ENCODE measurements at regions not wholly inside any gene's neighbourhood (a gene's known extent, or its start where the extent isn't known, plus 50 kb on each side); places are given as distances from the start of the nearest gene placed in this dataset.
"Not testable (repeated sequence)": the region's sequence is repeated elsewhere in the genome, so short reads cannot be mapped to it uniquely, and the experiment has no call there.

GRCh38 chr3:167051421-167051820, 328.7 kb downstream of the ZBBX start:
- H3K9me3 Mint-ChIP-seq, result peaks cover 5 to 7% of the 10 kb centered on the region in 2 donors
- no peak overlapping the region for H3K27ac Mint-ChIP-seq
- DNase-seq (ENCODE audit: low spot score in 2 of 2) (no peak), ATAC-seq (no peak)
- no peaks in the 10 kb centered on the region for H3K36me3 Mint-ChIP-seq

- H3K36me3 Mint-ChIP-seq, result no peaks in the 10 kb centered on the region
- DNase-seq (ENCODE audit: low spot score in 2 of 2) (no peak), ATAC-seq (no peak)
- no peak overlapping the region for H3K27ac Mint-ChIP-seq
- H3K9me3 Mint-ChIP-seq, result peaks cover 5 to 7% of the 10 kb centered on the region in 2 donors
These were observed 346.2 kb downstream of the ZBBX start for GRCh38 chr3:167033866-167034265.

GRCh38 chr3:167032267-167032876, 347.7 kb downstream of the ZBBX start:
- H3K36me3 Mint-ChIP-seq, result no peaks in the 10 kb centered on the region
- H3K27ac Mint-ChIP-seq, result no peak overlapping the region
- no peak for ATAC-seq
- DNase-seq (ENCODE audit: low spot score in 2 of 2), result no peak
- peaks cover 6 to 7% of the 10 kb centered on the region in 2 donors for H3K9me3 Mint-ChIP-seq

- ATAC-seq (no peak), DNase-seq (ENCODE audit: low spot score in 2 of 2) (no peak)
- H3K27ac Mint-ChIP-seq, result no peak overlapping the region
- H3K36me3 Mint-ChIP-seq, result no peaks in the 10 kb centered on the region
- H3K9me3 Mint-ChIP-seq, result peaks cover 6 to 7% of the 10 kb centered on the region in 2 donors
These were observed 348.6 kb downstream of the ZBBX start for GRCh38 chr3:167031364-167032049.

GRCh38 chr3:167030082-167030725, 349.9 kb downstream of the ZBBX start:
- Mint-ChIP-seq H3K27ac (no peak overlapping the region), H3K36me3 (no peaks in the 10 kb centered on the region), H3K9me3 (peaks cover 6 to 7% of the 10 kb centered on the region in 2 donors)
- DNase-seq (ENCODE audit: low spot score in 2 of 2) (no peak), ATAC-seq (no peak)

GRCh38 chr3:167019503-167019902, 360.6 kb downstream of the ZBBX start:
- not testable (repeated sequence) for H3K9me3 Mint-ChIP-seq; H3K27ac Mint-ChIP-seq; ATAC-seq; DNase-seq (ENCODE audit: low spot score in 2 of 2); H3K36me3 Mint-ChIP-seq

- not testable (repeated sequence) for H3K9me3 Mint-ChIP-seq; H3K36me3 Mint-ChIP-seq; ATAC-seq; H3K27ac Mint-ChIP-seq; DNase-seq (ENCODE audit: low spot score in 2 of 2)
These were observed 361.4 kb downstream of the ZBBX start for GRCh38 chr3:167018591-167019111.

GRCh38 chr3:167012691-167013090, 367.4 kb downstream of the ZBBX start:
- Mint-ChIP-seq H3K36me3 (no peaks in the 10 kb centered on the region), H3K27ac (no peak overlapping the region), H3K9me3 (peaks cover 7 to 11% of the 10 kb centered on the region in 2 donors)
- DNase-seq (ENCODE audit: low spot score in 2 of 2) (no peak), ATAC-seq (no peak)

GRCh38 chr3:167008791-167009190, 371.3 kb downstream of the ZBBX start:
- Mint-ChIP-seq H3K9me3 (peaks cover 10 to 13% of the 10 kb centered on the region in 2 donors), H3K27ac (no peak overlapping the region), H3K36me3 (no peaks in the 10 kb centered on the region)
- no peak for DNase-seq (ENCODE audit: low spot score in 2 of 2)
- no peak for ATAC-seq

GRCh38 chr3:167001374-167001773, 378.7 kb downstream of the ZBBX start:
- peaks cover 0 to 10% of the 10 kb centered on the region in 2 donors for H3K36me3 Mint-ChIP-seq
- no peak overlapping the region for H3K27ac Mint-ChIP-seq
- peaks cover 13 to 20% of the 10 kb centered on the region in 2 donors for H3K9me3 Mint-ChIP-seq
- DNase-seq (ENCODE audit: low spot score in 2 of 2) (no peak), ATAC-seq (no peak)

GRCh38 chr3:166993015-166993630, 387.0 kb downstream of the ZBBX start:
- ATAC-seq (no peak), DNase-seq (ENCODE audit: low spot score in 2 of 2) (no peak)
- H3K27ac Mint-ChIP-seq, result no peak overlapping the region
- no peaks in the 10 kb centered on the region for H3K36me3 Mint-ChIP-seq
- peaks cover 0 to 7% of the 10 kb centered on the region in 2 donors for H3K9me3 Mint-ChIP-seq

GRCh38 chr3:166986000-166986399, 394.1 kb downstream of the ZBBX start:
- H3K27ac Mint-ChIP-seq, result no peak overlapping the region
- H3K9me3 Mint-ChIP-seq, result peaks cover 0 to 12% of the 10 kb centered on the region in 2 donors
- DNase-seq (ENCODE audit: low spot score in 2 of 2), result no peak
- no peaks in the 10 kb centered on the region for H3K36me3 Mint-ChIP-seq
- no peak for ATAC-seq

GRCh38 chr3:166975796-166976195, 404.3 kb downstream of the ZBBX start:
- H3K9me3 Mint-ChIP-seq, result peaks cover 0 to 13% of the 10 kb centered on the region in 2 donors
- DNase-seq (ENCODE audit: low spot score in 2 of 2); H3K27ac Mint-ChIP-seq; ATAC-seq; H3K36me3 Mint-ChIP-seq: not testable (repeated sequence)

GRCh38 chr3:166967714-166968113, 412.4 kb downstream of the ZBBX start:
- not testable (repeated sequence) for DNase-seq (ENCODE audit: low spot score in 2 of 2); ATAC-seq; H3K36me3 Mint-ChIP-seq; H3K27ac Mint-ChIP-seq
- peaks cover 12 to 15% of the 10 kb centered on the region in 2 donors for H3K9me3 Mint-ChIP-seq

GRCh38 chr3:166962911-166963310, 417.2 kb downstream of the ZBBX start:
- no peaks in the 10 kb centered on the region for H3K36me3 Mint-ChIP-seq
- DNase-seq (ENCODE audit: low spot score in 2 of 2) (no peak), ATAC-seq (no peak)
- peaks cover 7% of the 10 kb centered on the region in 2 donors for H3K9me3 Mint-ChIP-seq
- no peak overlapping the region for H3K27ac Mint-ChIP-seq

- H3K36me3 Mint-ChIP-seq, result no peaks in the 10 kb centered on the region
- peaks cover 7 to 17% of the 10 kb centered on the region in 2 donors for H3K9me3 Mint-ChIP-seq
- H3K27ac Mint-ChIP-seq, result no peak overlapping the region
- no peak for ATAC-seq
- no peak for DNase-seq (ENCODE audit: low spot score in 2 of 2)
These were observed 423.0 kb downstream of the ZBBX start for GRCh38 chr3:166957121-166957520.
